Thyroid gland (tissue), 4 donors: ENCODE measurements at regions not wholly inside any gene's neighbourhood (a gene's known extent, or its start where the extent isn't known, plus 50 kb on each side); places are given as distances from the start of the nearest gene placed in this dataset.

Source experiments
- CTCF ChIP-seq, 6 experiments: fragments of 200-600 bp in 3 of 6; fragments of 450-650 bp in 3 of 6; sonication (generic) in 3 of 6; IDR thresholded peaks; one replicate each; pipeline ENCODE4 v1.5.1; 2016 to 2019; ENCODE audit warnings: antibody characterized with exemption in 6 of 6, mild to moderate bottlenecking in 2 of 6, inconsistent platforms in 1 of 6, moderate library complexity in 1 of 6
- POLR2A ChIP-seq, 2 donors: fragments of 450-650 bp; IDR thresholded peaks; one replicate each; pipeline ENCODE4 v1.6.1; 2017; ENCODE audit warnings: antibody characterized with exemption in 2 of 2, mild to moderate bottlenecking in 2 of 2, moderate library complexity in 1 of 2

- no peak for TF ChIP-seq POLR2A (IDR thresholded peaks at IDR 0.05)
- TF ChIP-seq CTCF (IDR thresholded peaks at IDR 0.05) = no peak
Observed at GRCh38 chr5:26610577-26610976, 427.8 kb downstream of the CDH9 start.
